Activated naive CD8-positive, alpha-beta T cell (primary cell): ENCODE measurements at regions not wholly inside any gene's neighbourhood (a gene's known extent, or its start where the extent isn't known, plus 50 kb on each side); places are given as distances from the start of the nearest gene placed in this dataset.

ENCODE experiments used
- H3K27ac Mint-ChIP-seq: one replicate; pipeline ENCODE4 v1.8.0; 2021; ENCODE audit warnings: mixed read lengths
- H3K27me3 Mint-ChIP-seq: one replicate; pipeline ENCODE4 v1.8.0; 2021; ENCODE audit warnings: mixed read lengths
- H3K36me3 Mint-ChIP-seq: one replicate; pipeline ENCODE4 v1.8.0; 2021; ENCODE audit warnings: mixed read lengths
- H3K4me1 Mint-ChIP-seq: one replicate; pipeline ENCODE4 v1.8.0; 2021; ENCODE audit warnings: low read depth, mixed read lengths
- H3K4me3 Mint-ChIP-seq: one replicate; pipeline ENCODE4 v1.8.0; 2021; ENCODE audit warnings: mild to moderate bottlenecking, mixed read lengths
- H3K9me3 Mint-ChIP-seq: one replicate; pipeline ENCODE4 v1.8.0; 2021; ENCODE audit warnings: low read depth, mixed read lengths

DNA sequence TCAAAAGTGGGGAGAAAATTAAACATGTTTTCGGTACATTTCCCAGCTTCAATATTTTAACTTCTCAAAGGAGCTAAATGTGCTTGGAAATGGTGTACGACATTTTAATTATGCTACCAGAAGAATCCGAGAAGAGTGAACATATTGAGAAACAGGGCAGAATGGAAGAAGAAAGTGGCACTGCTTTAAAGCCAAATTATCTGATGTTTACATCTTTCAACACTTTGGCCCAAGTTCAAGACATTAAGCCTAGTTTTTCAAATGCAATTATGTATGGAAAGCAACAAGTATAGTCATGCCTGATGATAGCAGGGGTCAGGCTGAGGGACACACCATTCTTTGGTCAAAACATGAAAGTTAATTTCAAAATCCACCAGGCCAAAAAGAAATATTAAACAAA lies 577.9 kb upstream of the ZFP42 start:
- H3K4me1 Mint-ChIP-seq = no peaks in the 10 kb centered on the region
- no peaks in the 10 kb centered on the region for H3K36me3 Mint-ChIP-seq
- no peak overlapping the region for H3K27ac Mint-ChIP-seq
- H3K4me3 Mint-ChIP-seq = no peak overlapping the region
- H3K9me3 Mint-ChIP-seq = peaks cover 19% of the 10 kb centered on the region
- no peaks in the 10 kb centered on the region for H3K27me3 Mint-ChIP-seq

DNA sequence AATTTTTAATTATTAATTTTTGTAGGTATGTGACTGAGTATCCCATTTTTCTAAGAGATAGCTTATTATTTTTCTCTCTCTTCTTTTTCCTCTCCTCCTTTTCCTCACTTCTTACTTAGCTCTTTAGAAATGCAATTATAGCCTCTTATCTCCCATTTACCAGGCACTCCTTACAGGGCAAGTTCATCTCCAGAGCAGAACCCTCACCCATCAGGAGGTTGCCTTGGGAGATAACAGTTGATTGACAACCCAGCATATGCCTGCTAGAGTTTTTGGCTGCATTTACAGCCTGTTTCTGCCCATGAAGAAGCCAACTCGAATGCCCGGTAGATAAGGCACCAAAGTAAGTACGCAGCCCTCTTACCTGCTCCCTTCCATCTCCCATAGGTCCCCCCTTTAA lies 572.9 kb upstream of the ZFP42 start:
- no peak overlapping the region for H3K4me3 Mint-ChIP-seq
- no peaks in the 10 kb centered on the region for H3K36me3 Mint-ChIP-seq
- no peak overlapping the region for H3K27ac Mint-ChIP-seq
- no peaks in the 10 kb centered on the region for H3K4me1 Mint-ChIP-seq
- no peaks in the 10 kb centered on the region for H3K27me3 Mint-ChIP-seq
- peaks cover 15% of the 10 kb centered on the region for H3K9me3 Mint-ChIP-seq

DNA sequence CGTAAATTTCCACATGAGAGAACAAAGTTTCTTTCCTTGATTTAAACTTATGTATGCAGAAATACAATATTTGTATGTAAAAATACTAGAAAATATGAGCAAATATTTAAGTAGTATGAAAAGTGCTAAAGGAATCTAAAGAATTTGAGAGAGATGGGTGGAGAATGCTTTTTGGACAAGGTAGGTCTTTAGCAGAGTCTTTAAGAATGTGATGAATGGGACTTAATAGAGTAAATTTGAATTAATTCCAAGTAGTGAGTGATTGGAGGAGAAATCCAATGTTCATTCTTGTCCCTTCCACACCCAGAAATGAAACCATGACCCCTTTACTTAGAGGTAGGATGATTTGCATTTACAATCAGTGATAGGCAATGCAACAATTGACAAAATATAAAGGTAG lies 570.9 kb upstream of the ZFP42 start:
- Mint-ChIP-seq H3K36me3 (no peaks in the 10 kb centered on the region), H3K27me3 (no peaks in the 10 kb centered on the region), H3K27ac (no peak overlapping the region), H3K9me3 (peaks cover 6% of the 10 kb centered on the region), H3K4me3 (no peak overlapping the region), H3K4me1 (no peaks in the 10 kb centered on the region)

DNA sequence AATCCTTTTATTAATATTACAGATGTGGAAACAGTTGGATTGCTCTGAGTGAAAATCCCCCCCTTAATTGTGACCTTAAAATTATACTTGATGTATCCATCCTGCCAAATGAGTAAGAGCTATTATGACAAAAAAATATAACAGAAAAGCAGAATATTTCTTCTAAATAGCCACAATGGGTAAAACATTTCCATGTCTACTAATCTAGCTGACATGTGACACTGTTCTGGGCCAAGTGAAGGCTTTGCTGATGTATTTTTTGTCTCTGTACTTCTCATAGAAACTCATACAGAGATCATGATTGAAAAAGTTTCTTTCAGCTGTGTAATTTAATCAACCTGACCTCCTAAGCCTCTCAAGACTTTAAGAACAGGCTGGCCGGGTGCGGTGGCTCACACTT lies 569.1 kb upstream of the ZFP42 start:
- no peak overlapping the region for H3K27ac Mint-ChIP-seq
- H3K36me3 Mint-ChIP-seq = no peaks in the 10 kb centered on the region
- H3K27me3 Mint-ChIP-seq = no peaks in the 10 kb centered on the region
- no peaks in the 10 kb centered on the region for H3K4me1 Mint-ChIP-seq
- H3K9me3 Mint-ChIP-seq = peaks cover 12% of the 10 kb centered on the region
- no peak overlapping the region for H3K4me3 Mint-ChIP-seq

DNA sequence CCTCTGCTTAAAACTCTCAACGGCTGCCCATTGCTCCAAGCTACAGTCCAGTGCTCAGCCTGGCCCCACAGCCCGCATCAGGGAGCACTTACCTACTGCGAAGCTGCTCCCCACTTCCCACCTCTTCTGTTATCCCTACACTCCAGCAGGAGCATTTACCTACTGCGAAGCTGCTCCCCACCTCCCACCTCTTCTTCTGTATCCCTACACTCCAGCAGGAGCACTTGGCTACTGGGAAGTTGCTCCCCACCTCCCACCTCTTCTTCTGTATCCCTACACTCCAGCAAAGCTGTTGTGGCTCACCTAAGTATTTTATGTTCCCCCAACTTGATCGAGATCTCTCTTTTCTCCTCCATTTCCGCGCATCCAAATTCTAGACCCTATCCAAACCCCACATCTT lies 563.3 kb upstream of the ZFP42 start:
- Mint-ChIP-seq H3K4me3 (no peak overlapping the region), H3K9me3 (peaks cover 10% of the 10 kb centered on the region), H3K27me3 (no peaks in the 10 kb centered on the region), H3K36me3 (no peaks in the 10 kb centered on the region), H3K4me1 (no peaks in the 10 kb centered on the region), H3K27ac (no peak overlapping the region)

DNA sequence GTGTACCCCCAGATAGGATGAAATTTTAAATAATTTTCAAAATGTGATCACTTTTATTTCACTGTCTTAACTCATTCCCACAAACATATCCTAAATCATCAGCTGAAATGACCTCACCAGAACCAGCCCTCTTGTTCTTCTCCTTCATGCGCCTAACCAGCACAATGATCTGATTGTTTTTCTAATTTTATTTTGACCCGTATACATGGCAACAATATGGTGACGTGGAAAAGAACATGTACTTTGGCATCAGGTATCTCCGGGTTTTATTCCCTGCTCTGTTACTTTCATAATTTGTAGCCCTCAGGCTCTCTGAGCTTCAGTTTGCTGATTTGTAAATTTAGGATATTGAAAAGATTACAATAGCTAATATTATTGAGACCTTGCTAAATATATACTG lies 562.4 kb upstream of the ZFP42 start:
- no peak overlapping the region for H3K27ac Mint-ChIP-seq
- H3K27me3 Mint-ChIP-seq = no peaks in the 10 kb centered on the region
- H3K36me3 Mint-ChIP-seq = no peaks in the 10 kb centered on the region
- H3K4me3 Mint-ChIP-seq = no peak overlapping the region
- H3K9me3 Mint-ChIP-seq = peaks cover 10% of the 10 kb centered on the region
- H3K4me1 Mint-ChIP-seq = no peaks in the 10 kb centered on the region

DNA sequence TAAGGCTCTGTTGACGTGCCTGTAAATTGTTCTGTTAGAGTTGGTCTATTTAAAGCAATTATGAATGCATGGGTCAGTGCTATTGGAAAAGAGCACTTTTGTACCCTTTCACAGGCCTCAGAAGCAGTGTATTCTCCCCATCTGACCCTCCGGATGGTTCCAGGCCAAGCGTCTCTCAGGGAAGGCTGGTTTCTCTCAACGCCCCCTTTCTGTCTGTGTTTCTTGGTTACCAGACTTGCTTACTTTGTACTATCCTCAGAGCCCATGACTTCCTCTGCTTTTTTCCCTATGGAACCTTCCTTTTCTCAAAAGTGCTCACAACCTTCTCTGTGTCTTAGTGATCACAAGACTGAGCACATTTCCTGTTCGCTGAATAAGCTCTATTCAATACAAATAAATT lies 559.3 kb upstream of the ZFP42 start:
- Mint-ChIP-seq H3K4me1 (no peaks in the 10 kb centered on the region), H3K9me3 (peaks cover 5% of the 10 kb centered on the region), H3K36me3 (no peaks in the 10 kb centered on the region), H3K4me3 (no peak overlapping the region), H3K27me3 (no peaks in the 10 kb centered on the region), H3K27ac (no peak overlapping the region)

DNA sequence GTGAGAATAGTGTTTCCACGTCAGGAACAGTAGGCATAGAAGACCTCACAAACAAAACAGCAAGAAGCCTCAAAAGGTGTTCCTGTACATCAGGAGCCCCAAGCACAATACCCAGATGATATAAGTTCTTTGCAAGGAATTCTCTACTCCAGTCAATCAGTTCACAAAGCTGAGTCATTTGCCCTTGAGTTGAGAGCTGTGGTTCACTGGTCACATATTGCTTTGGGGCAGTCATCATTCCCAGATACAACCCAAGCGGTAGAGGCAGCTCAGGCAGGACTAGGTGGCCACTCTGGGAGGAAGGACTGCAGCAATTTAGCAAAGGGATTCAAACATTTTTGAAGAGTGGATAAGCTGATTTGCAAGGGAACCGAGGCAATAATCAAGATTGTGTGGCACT lies 551.5 kb upstream of the ZFP42 start:
- Mint-ChIP-seq H3K4me1 (no peaks in the 10 kb centered on the region), H3K9me3 (peaks cover 5% of the 10 kb centered on the region), H3K4me3 (no peak overlapping the region)

DNA sequence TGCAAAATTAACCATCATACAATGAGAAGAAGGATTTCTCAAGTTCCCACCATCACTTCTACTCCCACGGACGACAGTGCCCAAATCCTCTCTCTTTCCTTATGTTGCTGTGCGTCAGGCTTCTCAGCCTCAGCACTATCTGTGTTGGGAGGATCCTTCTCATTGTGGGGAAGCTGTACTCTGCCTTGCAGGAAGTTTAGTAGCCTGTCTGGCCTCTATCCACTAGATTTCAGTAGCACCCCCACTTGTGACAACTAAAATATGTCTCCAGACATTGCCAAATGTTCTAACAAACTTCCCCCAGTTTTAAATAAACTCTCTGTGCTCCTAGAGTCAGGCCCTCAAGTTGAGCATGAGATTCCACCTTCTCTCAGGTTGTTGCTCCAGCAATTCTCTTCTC lies 545.9 kb upstream of the ZFP42 start:
- Mint-ChIP-seq H3K9me3 (peaks cover 5% of the 10 kb centered on the region), H3K27ac (no peak overlapping the region), H3K36me3 (no peaks in the 10 kb centered on the region), H3K4me3 (no peak overlapping the region), H3K27me3 (no peaks in the 10 kb centered on the region), H3K4me1 (no peaks in the 10 kb centered on the region)

More for the DNA sequence above, 551.5 kb upstream of the ZFP42 start:
- H3K36me3 Mint-ChIP-seq = no peaks in the 10 kb centered on the region
- no peaks in the 10 kb centered on the region for H3K27me3 Mint-ChIP-seq
- H3K27ac Mint-ChIP-seq = no peak overlapping the region

DNA sequence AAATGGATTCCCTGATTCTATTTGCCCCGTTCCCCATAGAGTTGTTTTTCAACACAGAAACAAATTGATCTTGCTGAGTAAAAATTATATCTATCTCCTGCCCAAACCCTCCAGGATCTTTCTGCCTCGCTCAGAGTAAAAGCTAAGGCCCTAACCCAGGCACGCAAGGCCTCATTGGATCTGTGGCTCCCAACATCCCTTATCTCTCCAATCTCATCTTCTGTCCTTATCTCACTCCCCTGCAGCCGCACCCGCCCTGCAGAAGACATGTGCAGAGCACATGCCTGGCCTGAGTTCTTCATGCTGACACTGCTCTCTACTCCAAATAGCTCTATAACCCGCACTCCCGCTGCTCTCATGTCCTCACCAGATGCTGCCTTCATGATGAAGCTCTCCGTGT lies 543.8 kb upstream of the ZFP42 start:
- Mint-ChIP-seq H3K9me3 (no peaks in the 10 kb centered on the region), H3K27ac (no peak overlapping the region), H3K4me1 (no peaks in the 10 kb centered on the region), H3K27me3 (no peaks in the 10 kb centered on the region), H3K36me3 (no peaks in the 10 kb centered on the region), H3K4me3 (no peak overlapping the region)

DNA sequence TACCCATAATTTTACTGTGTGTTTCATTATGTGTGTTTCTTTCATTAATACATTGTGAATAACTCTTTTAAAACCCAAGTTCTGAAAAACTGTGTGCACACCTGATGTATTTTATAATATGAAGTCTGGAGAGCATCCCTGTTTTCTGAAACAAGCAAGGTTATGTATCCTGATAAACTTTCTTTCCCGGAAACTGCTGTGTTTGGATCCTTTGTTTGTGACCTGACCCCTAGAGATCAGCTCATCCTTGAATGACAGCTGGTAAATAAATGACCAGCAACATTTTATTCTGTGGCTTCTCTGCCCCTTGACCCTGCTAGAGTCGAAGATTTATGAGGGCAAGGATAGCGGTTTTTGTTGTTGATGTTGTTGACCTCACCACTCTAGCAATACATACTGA lies 535.6 kb upstream of the ZFP42 start:
- Mint-ChIP-seq H3K27me3 (no peaks in the 10 kb centered on the region), H3K4me1 (no peaks in the 10 kb centered on the region), H3K36me3 (no peaks in the 10 kb centered on the region), H3K4me3 (no peak overlapping the region), H3K9me3 (peaks cover 8% of the 10 kb centered on the region), H3K27ac (no peak overlapping the region)

DNA sequence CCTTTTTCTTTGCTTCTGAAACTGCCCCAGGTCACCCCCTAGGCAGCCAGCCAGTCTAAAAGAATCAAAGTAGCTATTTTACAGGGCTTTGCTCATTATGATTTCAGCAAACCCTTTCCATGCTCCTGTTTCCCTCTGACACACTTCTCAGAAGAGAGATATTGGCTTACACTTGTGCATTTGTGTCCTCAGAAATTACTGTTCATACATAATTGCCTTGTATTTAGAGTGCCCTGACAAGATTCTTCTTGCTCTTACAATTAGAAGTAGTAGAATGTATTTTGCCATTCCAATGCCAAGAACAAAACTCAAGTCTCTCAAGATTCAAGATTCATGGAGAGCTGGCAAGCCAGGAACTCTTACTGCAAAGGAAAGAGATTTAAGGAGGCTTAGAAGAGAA lies 531.0 kb upstream of the ZFP42 start:
- Mint-ChIP-seq H3K4me3 (no peak overlapping the region), H3K36me3 (no peaks in the 10 kb centered on the region), H3K27me3 (no peaks in the 10 kb centered on the region), H3K4me1 (no peaks in the 10 kb centered on the region), H3K9me3 (peaks cover 8% of the 10 kb centered on the region), H3K27ac (no peak overlapping the region)

DNA sequence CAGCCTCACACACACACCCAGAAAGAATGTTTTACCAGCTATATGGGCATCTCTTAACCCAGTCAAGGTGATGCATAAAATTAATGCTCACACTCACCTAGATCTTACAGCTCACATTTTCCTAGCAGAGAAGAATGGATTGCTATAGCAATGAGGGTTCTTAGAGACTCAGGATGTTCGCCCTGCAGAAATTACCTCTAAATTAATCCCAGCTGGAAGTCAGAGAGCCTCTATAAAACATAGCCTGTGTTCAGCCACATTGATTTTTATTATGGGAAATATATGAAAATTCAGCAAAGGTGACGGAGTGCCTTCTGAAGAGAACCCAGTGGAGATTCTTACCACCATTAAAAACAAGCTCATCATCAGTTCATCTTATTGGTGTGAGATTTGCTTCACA lies 528.3 kb upstream of the ZFP42 start:
- H3K36me3 Mint-ChIP-seq = no peaks in the 10 kb centered on the region
- H3K27me3 Mint-ChIP-seq = no peaks in the 10 kb centered on the region
- no peaks in the 10 kb centered on the region for H3K9me3 Mint-ChIP-seq
- H3K4me3 Mint-ChIP-seq = no peak overlapping the region
- no peaks in the 10 kb centered on the region for H3K4me1 Mint-ChIP-seq
- no peak overlapping the region for H3K27ac Mint-ChIP-seq

DNA sequence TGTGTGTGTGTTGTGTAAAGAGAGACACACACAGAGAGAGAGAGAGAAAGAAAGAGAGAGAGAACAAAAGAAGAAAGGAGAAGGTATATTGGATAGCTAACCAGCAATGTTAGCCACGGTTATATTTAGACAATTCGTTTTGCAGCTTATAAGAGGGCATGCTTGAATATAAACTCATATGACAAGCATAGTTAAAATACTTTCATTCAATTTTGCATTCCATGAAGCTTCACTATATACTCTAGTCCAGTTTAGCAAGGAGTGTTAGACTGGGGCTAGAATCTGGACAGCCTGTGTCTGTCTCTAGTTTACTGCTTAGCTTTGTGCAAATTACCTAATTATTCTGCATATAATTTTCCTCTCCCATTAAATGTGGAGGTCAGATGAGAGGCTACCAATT lies 525.9 kb upstream of the ZFP42 start:
- no peak overlapping the region for H3K27ac Mint-ChIP-seq
- no peak overlapping the region for H3K4me3 Mint-ChIP-seq
- H3K27me3 Mint-ChIP-seq = no peaks in the 10 kb centered on the region
- peaks cover 3% of the 10 kb centered on the region for H3K9me3 Mint-ChIP-seq
- no peaks in the 10 kb centered on the region for H3K36me3 Mint-ChIP-seq
- H3K4me1 Mint-ChIP-seq = no peaks in the 10 kb centered on the region

DNA sequence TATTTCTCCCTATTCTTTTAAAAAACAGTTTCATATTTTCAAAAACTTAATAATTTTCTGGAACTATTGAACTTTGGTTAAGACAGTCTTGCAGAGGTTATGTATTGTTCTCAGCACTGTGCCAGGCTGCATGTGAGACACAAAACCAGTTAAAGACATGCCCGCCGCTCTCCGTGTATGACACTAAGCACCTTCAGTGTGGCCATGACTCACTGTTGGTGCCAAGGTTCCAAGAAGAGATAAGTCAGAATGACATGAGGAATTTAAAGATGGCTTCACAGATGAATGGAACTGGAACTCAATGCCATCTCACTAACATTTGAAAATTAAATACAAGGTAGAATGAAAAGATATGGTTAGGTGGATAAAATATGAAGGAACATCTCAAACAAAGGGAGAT lies 525.5 kb upstream of the ZFP42 start:
- no peak overlapping the region for H3K27ac Mint-ChIP-seq
- no peaks in the 10 kb centered on the region for H3K36me3 Mint-ChIP-seq
- H3K9me3 Mint-ChIP-seq = peaks cover 6% of the 10 kb centered on the region
- no peaks in the 10 kb centered on the region for H3K27me3 Mint-ChIP-seq
- no peak overlapping the region for H3K4me3 Mint-ChIP-seq
- no peaks in the 10 kb centered on the region for H3K4me1 Mint-ChIP-seq

DNA sequence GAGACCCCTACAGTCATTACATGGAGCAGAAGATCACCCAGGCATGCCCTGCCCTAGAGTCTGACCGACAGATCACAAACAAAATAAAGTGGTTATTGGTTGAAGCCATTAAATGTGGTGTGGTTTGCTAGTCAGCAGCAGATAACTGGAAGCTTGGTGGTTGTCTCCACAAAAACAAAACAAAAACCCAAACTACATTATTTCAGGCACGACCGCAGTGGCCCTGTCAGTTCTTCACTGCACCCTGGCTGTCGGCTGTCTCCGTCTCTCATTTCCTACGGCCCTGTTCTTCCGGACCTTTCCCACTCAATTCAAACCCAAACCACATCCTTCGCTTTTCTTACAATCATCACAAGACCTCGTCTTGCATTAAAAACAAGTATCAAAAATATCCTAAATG lies 521.3 kb upstream of the ZFP42 start:
- Mint-ChIP-seq H3K4me3 (no peak overlapping the region), H3K36me3 (no peaks in the 10 kb centered on the region), H3K9me3 (peaks cover 6% of the 10 kb centered on the region), H3K27me3 (no peaks in the 10 kb centered on the region), H3K27ac (no peak overlapping the region), H3K4me1 (no peaks in the 10 kb centered on the region)

DNA sequence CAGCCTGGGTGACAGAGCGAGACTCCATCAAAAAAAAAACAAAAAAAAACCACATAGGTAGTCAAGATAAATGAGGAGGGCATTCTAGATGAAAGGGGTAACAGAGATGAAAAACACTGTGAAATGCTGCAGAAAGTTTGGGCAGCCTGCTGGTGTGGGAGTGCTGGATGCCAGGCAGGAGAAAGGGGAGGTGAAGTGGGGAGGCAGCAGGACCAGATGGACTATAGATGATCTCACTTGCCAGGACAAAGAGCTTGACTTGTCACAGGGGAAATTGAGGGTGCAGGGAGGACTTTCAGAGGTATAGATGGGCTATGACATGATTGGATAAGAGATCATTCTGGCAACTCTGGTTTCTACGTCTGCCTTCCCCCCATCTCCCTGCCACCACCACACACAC lies 519.7 kb upstream of the ZFP42 start:
- H3K4me1 Mint-ChIP-seq = no peaks in the 10 kb centered on the region
- no peaks in the 10 kb centered on the region for H3K36me3 Mint-ChIP-seq
- peaks cover 6% of the 10 kb centered on the region for H3K9me3 Mint-ChIP-seq
- H3K27me3 Mint-ChIP-seq = no peaks in the 10 kb centered on the region
- H3K4me3 Mint-ChIP-seq = no peak overlapping the region
- no peak overlapping the region for H3K27ac Mint-ChIP-seq
